Smooth muscle cell (in vitro differentiated cells): ENCODE measurements at regions not wholly inside any gene's neighbourhood (a gene's known extent, or its start where the extent isn't known, plus 50 kb on each side); places are given as distances from the start of the nearest gene placed in this dataset.

ENCODE experiments used
- DNase-seq: peaks from one replicate; lab custom pipeline; 2025; ENCODE audit not compliant: unreplicated experiment; lab: John Stamatoyannopoulos, UW
- H2AFZ ChIP-seq: fragments of 200-600 bp; sonication (generic); 2 replicates; pipeline ENCODE4 v1.6.0; 2016; ENCODE audit warnings: antibody characterized with exemption, low read depth, mild to moderate bottlenecking
- H3F3A ChIP-seq: fragments of 200-600 bp; sonication (generic); 2 replicates; pipeline ENCODE4 v1.6.0; 2017; ENCODE audit warnings: antibody characterized with exemption, low read depth
- H3K27ac ChIP-seq: fragments of 200-600 bp; sonication (generic); 2 replicates; pipeline ENCODE4 v1.5.1; 2016; ENCODE audit warnings: low read depth, mild to moderate bottlenecking
- H3K27me3 ChIP-seq: fragments of 200-600 bp; sonication (generic); 2 replicates; pipeline ENCODE4 v1.6.1; 2016; ENCODE audit warnings: low read depth, mild to moderate bottlenecking
- H3K36me3 ChIP-seq: fragments of 200-600 bp; sonication (generic); 2 replicates; pipeline ENCODE4 v1.5.1; 2016; ENCODE audit warnings: low read depth
- H3K4me1 ChIP-seq: fragments of 200-600 bp; sonication (generic); 2 replicates; pipeline ENCODE4 v1.5.1; 2016; ENCODE audit warnings: low read depth
- H3K4me2 ChIP-seq: fragments of 200-600 bp; sonication (generic); 2 replicates; pipeline ENCODE4 v1.6.0; 2016; ENCODE audit warnings: mild to moderate bottlenecking
- H3K4me3 ChIP-seq: fragments of 200-600 bp; sonication (generic); 2 replicates; pipeline ENCODE4 v1.5.1; 2016; ENCODE audit warnings: mild to moderate bottlenecking
- H3K79me2 ChIP-seq: fragments of 200-600 bp; sonication (generic); 2 replicates; pipeline ENCODE4 v1.6.0; 2016; ENCODE audit warnings: low read depth, mild to moderate bottlenecking
- H3K9ac ChIP-seq: fragments of 200-600 bp; sonication (generic); 2 replicates; pipeline ENCODE4 v1.6.0; 2016; ENCODE audit warnings: low read depth
- H3K9me3 ChIP-seq: fragments of 200-600 bp; sonication (generic); replicated peaks from 2 replicates; pipeline ENCODE4 v1.5.1; 2016; ENCODE audit warnings: low read depth
- H4K20me1 ChIP-seq: fragments of 200-600 bp; sonication (generic); 2 replicates; pipeline ENCODE4 v1.6.0; 2016; ENCODE audit warnings: low read depth
- CTCF ChIP-seq: fragments of 200-600 bp; sonication (generic); IDR thresholded peaks from 2 replicates; pipeline ENCODE4 v1.5.1; 2017; ENCODE audit warnings: borderline replicate concordance, mild to moderate bottlenecking, antibody characterized with exemption; ENCODE audit not compliant: insufficient read depth, poor library complexity, severe bottlenecking
- WGBS: methylation state at CpG from one replicate; pipeline ENCODE4 v1.1.7; 2016; ENCODE audit warnings: low lambda C conversion rate; 5-methylcytosine and 5-hydroxymethylcytosine counted together

DNA sequence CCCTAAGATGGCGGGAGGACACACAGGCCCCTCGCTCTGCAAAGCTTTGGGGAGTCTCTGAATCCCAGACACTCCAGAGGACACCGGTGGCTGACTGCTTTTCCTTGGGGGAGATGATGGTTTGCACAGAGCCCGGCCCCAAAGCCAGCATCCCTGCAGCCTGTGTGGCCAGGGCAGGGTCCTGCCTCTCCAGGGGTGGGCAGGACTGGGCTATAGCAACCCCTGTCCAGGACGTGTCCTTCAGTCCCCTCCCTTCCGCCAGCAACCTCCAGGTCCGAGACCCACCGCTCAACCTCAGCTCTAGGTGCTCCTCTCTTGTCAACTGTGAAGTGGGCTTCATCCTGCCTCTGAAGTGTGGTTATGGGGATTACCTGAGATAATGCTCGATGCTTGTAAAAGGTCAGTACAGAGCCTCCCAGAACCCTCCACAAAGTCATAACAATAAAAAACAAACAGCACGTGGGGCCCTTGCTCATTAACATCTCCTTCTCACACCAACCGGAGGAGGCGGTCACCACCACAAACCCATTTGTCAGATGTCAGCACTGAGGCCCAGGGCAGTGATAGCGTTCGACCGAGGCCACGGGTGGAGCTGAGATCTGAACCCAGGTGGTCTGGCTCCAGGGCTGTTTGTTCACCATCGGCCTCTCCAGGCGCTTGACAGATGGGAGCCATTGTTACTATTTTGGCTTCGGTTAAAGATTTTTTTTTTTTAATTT is 304.8 kb downstream of the IRF8 start:
- Histone ChIP-seq H3K9me3 (no peaks in the 10 kb centered on the region), H3K27me3 (no peaks in the 10 kb centered on the region), H3K4me2 (no peak overlapping the region), H4K20me1 (no peaks in the 10 kb centered on the region), H3K36me3 (no peaks in the 10 kb centered on the region), H3K9ac (no peak overlapping the region), H3K4me3 (no peak overlapping the region), H3K27ac (no peak overlapping the region), H3K79me2 (no peaks in the 10 kb centered on the region), H3K4me1 (peaks cover 30% of the 10 kb centered on the region), H3F3A (peaks cover 15% of the 10 kb centered on the region), H2AFZ (no peak overlapping the region)
- no peak for TF ChIP-seq CTCF
- WGBS, result 91% methylated on average over 19 of the region's 19 CpGs
- DNase-seq, result no peak

- TF ChIP-seq CTCF, result no peak
Observed at GRCh38 chr16:86205521-86206245, 304.6 kb upstream of the FOXF1 start.

DNA sequence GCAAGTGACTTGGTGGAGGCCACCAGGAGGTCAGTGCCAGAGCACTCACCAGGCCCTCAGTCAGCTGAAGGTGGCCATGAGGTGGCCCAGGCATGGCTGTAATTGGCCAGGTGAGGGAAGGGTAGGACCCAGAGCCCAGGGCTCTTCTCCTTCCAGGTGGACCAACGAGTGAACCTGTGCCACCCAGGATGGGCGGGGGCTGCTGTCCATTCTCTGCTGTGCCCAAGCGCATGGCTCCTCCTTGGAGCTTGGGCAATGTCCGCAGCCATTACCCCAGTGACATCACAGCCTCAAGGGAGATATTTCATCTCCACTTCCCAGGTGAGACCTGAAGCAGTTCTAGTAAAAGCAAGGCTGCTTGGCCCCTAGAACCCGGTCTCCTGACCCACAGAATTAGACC is 303.0 kb upstream of the FOXF1 start:
- H3K9ac ChIP-seq, result no peak overlapping the region
- H3K4me2 ChIP-seq, result no peak overlapping the region
- H3K27me3 ChIP-seq, result no peaks in the 10 kb centered on the region
- H3K36me3 ChIP-seq, result no peaks in the 10 kb centered on the region
- no peak for TF ChIP-seq CTCF
- H3F3A ChIP-seq, result no peaks in the 10 kb centered on the region
- H3K27ac ChIP-seq, result no peak overlapping the region
- no peaks in the 10 kb centered on the region for H3K9me3 ChIP-seq
- DNase-seq, result no peak
- no peak overlapping the region for H3K4me3 ChIP-seq
- no peaks in the 10 kb centered on the region for H3K79me2 ChIP-seq
- 94% methylated on average over 5 of the region's 5 CpGs for WGBS
- no peaks in the 10 kb centered on the region for H4K20me1 ChIP-seq
- no peak overlapping the region for H2AFZ ChIP-seq
- H3K4me1 ChIP-seq, result peaks cover 4% of the 10 kb centered on the region

More at GRCh38 chr16:86205521-86206245, 304.6 kb upstream of the FOXF1 start:
- Histone ChIP-seq H4K20me1 (no peaks in the 10 kb centered on the region), H3K27me3 (no peaks in the 10 kb centered on the region), H3K27ac (peak overlapping the region; percentile 13), H3K9me3 (no peaks in the 10 kb centered on the region), H3K4me1 (peaks cover 17% of the 10 kb centered on the region), H3K79me2 (no peaks in the 10 kb centered on the region), H3F3A (peaks cover 8% of the 10 kb centered on the region), H3K4me3 (no peak overlapping the region), H3K9ac (no peak overlapping the region), H2AFZ (peak overlapping the region; percentile 79), H3K36me3 (no peaks in the 10 kb centered on the region), H3K4me2 (no peak overlapping the region)
- WGBS, result 38% methylated on average over 16 of the region's 16 CpGs
- DNase-seq, result no peak
